NB4 (cell line): ENCODE measurements at regions not wholly inside any gene's neighbourhood (a gene's known extent, or its start where the extent isn't known, plus 50 kb on each side); places are given as distances from the start of the nearest gene placed in this dataset.

Experiments
- POLR2A ChIP-seq: IDR thresholded peaks from 2 replicates; pipeline ENCODE4 v1.6.1; 2011; ENCODE audit warnings: mild to moderate bottlenecking; ENCODE audit not compliant: insufficient read length; ENCODE audit errors: extremely low read depth
- TF ChIP-seq, protein P1 (sequence below): IDR thresholded peaks from one replicate; pipeline ENCODE4 v1.5.1; 2012; ENCODE audit warnings: low read depth, low read length

DNA sequence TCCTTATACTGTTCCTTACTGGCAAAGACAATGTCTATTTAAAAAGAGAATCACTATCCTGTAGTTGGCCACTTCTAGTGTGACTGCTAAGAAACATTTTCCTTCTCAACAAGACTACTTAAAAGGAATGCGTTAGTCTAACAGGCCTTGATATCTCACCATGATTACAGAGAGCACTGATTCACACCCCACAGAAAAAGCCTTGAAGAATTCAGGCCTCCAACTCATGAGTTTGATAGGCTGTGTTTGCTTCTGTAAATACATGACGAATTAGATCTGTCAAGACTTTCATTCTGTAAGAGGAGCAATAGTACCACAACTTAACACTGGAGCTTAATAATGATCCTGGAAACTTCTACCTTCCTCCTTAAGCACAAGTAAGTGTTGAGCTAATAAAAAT, 432.8 kb upstream of the NR2F2 start:
- no peak for TF ChIP-seq POLR2A
- TF ChIP-seq, protein P1, sequence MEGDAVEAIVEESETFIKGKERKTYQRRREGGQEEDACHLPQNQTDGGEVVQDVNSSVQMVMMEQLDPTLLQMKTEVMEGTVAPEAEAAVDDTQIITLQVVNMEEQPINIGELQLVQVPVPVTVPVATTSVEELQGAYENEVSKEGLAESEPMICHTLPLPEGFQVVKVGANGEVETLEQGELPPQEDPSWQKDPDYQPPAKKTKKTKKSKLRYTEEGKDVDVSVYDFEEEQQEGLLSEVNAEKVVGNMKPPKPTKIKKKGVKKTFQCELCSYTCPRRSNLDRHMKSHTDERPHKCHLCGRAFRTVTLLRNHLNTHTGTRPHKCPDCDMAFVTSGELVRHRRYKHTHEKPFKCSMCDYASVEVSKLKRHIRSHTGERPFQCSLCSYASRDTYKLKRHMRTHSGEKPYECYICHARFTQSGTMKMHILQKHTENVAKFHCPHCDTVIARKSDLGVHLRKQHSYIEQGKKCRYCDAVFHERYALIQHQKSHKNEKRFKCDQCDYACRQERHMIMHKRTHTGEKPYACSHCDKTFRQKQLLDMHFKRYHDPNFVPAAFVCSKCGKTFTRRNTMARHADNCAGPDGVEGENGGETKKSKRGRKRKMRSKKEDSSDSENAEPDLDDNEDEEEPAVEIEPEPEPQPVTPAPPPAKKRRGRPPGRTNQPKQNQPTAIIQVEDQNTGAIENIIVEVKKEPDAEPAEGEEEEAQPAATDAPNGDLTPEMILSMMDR = no peak
